Stimulated activated CD8-positive, alpha-beta memory T cell treated with anti-CD3 and anti-CD28 coated beads, Interleukin-4, amount 100 ng/mL, for 24 hours (primary cell): ENCODE measurements at regions not wholly inside any gene's neighbourhood (a gene's known extent, or its start where the extent isn't known, plus 50 kb on each side); places are given as distances from the start of the nearest gene placed in this dataset.
"Not testable (repeated sequence)": the region's sequence is repeated elsewhere in the genome, so short reads cannot be mapped to it uniquely, and the experiment has no call there.

Source experiments
- DNase-seq: peaks from one replicate; pipeline ENCODE4 v3.0.0-alpha.2; 2020; ENCODE audit warnings: low read depth

GRCh38 chr6:30832864-30833263 lies 51.5 kb upstream of the DDR1 start:
- no peak for DNase-seq

DNA sequence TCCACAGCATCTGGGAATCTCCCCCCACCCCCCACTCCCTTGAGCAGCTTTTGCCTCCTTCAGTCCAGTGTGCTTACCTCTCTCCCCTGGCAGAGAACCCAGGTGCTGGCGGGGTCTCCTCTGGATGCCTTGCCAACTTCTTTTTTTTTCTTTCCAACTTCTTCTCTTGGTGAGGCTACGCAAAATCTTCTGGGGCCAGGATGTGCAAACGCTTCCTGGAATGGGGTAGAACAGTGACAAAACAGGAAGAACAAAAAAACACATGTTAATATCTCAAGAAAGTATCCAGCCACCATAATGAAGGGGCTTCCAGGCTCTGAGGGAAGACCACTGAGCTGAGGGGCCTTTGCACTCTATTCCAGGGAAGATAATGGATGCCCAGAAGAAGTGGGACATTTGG lies 53.9 kb upstream of the DDR1 start:
- DNase-seq: no peak

- DNase-seq: no peak
Observed at GRCh38 chr6:30829639-30830255, 54.6 kb upstream of the DDR1 start.

DNA sequence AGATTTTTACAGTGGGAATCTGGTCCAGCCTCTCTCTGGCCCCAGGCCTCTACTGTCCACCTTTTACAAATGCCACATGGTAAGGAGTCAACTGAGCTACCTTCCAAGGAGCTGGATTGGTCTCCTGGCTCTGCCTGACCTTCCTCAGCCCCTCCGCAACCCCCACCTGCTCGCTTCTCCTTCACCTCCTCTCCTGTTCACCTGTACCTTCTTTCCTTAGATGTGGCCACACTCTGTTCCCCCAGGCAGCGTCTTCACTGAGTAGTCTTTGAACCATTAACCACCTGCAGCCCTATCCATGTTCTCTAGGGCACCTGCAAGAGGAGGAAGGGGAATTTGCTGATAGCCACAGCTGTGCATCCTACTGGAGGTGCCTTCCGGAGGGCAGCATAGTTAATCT lies 55.3 kb upstream of the DDR1 start:
- DNase-seq: no peak

GRCh38 chr6:30828027-30828962 lies 56.0 kb upstream of the DDR1 start:
- DNase-seq: peak; percentile 72

- no peak for DNase-seq
Observed at GRCh38 chr6:30826961-30827342, 57.4 kb upstream of the DDR1 start.

GRCh38 chr6:30824698-30825097 lies 59.6 kb upstream of the DDR1 start:
- DNase-seq: no peak

- DNase-seq: no peak
Observed at GRCh38 chr6:30823534-30823865, 60.8 kb upstream of the DDR1 start.

GRCh38 chr6:30821862-30822784 lies 62.2 kb upstream of the DDR1 start:
- DNase-seq: no peak

GRCh38 chr6:30820193-30820592 lies 64.1 kb upstream of the DDR1 start:
- no peak for DNase-seq

DNA sequence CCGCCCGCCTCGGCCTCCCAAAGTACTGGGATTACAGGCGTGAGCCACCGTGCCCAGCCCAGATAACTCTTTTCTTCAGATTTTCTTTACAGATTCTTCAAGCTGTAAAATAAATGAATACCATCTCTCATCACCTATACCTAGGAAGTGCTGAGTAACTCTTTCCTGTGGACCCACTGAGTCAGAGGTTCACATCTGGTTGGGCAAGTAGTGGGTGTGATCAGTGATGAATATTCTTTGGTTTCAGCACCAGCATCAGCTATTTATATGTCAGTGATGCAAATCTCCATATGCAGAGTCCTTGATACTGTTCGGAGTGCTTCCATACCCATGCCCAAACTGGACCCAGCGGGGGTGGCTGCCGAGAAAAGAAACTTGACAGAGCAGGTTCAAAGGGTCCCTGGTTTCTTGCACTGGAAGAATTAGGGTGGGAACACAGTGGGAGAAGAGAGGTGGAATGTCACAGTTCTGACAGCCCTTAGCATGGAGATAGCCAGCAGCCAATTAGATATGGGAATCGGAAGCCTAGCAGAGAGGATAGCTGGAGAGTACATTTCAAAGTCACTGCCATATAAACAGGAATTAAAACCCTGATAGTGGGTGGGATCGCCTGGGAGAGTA lies 64.9 kb upstream of the DDR1 start:
- DNase-seq: no peak

GRCh38 chr6:30818391-30818841 lies 65.9 kb upstream of the DDR1 start:
- no peak for DNase-seq

GRCh38 chr6:30816791-30817739 lies 67.3 kb upstream of the DDR1 start:
- DNase-seq: no peak

DNA sequence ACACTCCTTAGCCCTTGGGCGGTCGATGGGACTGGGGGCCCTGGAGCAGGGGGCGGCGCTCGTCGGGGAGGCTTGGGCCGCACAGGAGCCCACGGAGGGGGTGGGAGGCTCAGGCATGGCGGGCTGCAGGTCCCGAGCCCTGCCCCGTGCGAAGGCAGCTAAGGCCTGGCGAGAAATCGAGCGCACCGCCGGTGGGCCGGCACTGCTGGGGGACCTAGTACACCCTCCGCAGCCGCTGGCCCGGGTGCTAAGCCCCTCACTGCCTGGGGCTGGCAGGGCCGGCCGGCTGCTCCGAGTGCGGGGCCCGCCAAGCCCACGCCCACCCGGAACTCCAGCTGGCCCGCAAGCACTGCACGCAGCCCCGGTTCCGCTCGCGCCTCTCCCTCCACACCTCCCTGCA lies 68.0 kb upstream of the DDR1 start:
- DNase-seq: not testable (repeated sequence)

- DNase-seq: not testable (repeated sequence)
Observed at GRCh38 chr6:30815041-30815742, 69.1 kb upstream of the DDR1 start.

DNA sequence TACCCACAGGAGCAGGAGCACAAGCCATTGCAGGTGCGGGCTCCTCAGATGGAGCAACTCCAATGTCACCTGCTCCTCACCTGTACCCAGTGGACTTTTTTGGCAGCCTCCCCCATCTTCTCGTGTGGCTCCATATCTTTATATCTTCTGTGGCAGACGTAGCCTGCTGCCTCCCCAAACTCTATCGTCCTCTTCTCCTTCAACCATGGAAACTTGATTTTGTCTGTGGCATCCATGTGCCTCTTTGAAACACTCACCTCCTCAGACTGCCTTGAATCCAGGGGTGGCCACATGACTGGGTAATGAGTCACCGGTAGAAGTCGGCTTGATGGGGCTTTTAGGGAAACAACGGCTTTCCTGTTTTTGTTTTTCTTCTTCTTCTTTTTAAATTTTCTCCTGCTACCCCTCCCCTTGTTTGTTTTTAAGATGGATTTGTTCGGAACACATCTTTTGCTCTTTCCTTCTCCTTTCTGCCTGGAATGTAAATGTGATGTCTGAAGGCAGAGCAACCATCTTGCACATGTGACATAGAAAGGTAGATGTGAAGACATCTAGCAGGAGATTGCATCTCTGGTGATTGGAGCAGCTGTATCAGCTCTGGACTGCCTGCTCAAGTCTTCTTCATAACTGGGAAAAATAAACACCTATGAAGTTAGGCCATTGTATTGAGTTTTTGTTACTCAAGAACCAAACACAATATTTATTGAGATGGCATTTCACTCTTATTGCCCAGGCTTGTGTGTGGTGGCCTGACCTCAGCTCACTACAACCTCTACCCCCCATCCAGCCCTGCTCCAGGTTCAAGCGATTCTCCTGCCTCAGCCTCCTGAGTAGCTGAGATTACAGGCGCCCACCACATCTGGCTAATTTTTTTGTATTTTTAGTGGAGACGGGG lies 69.9 kb upstream of the DDR1 start:
- DNase-seq: no peak

DNA sequence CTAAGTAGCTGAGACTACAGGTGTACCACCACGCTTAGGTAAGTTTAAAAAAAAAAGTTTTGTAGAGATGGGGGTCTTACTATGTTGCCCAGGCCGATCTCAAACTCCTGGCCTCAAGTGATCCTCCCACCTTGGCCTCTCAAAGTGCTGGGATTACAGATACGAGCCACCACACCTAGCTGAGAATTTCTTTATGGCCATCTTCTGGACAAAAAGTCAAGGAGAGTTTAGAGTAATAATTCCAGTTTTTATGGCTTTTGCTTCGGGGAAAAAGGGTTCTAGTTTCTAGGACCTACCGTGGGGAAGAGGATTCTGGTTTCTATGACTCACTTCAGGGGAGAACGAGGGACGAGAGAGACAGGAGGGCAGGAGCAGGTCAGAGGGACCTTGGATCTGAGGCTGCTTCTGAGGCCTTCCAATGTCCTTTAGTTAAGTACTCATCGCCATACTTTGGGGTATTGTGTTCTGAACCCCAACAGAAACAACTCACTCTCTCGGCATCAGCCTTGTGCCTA lies 69.3 kb upstream of the IER3 start:
- no peak for DNase-seq

- peak; percentile 65 for DNase-seq
Observed at GRCh38 chr6:30810813-30811339, 66.5 kb upstream of the IER3 start.

GRCh38 chr6:30807566-30807965 lies 63.2 kb upstream of the IER3 start:
- DNase-seq: not testable (repeated sequence)
